ENCODE measurements at regions not wholly inside any gene's neighbourhood (a gene's known extent, or its start where the extent isn't known, plus 50 kb on each side); places are given as distances from the start of the nearest gene placed in this dataset.

GRCh38 chr22:48432781-48433518, 1394.7 kb downstream of the BRD1 start:
- H3K4me1 ChIP-seq (ENCODE audit: control insufficient read depth, insufficient read depth, low read length), result no peaks in the 10 kb centered on the region
- H3K4me3 Mint-ChIP-seq, result no peak overlapping the region
- no peaks in the 10 kb centered on the region for H3K27me3 ChIP-seq (ENCODE audit: control insufficient read depth, insufficient read depth, low read length)
- H3K9me3 Mint-ChIP-seq, result no peaks in the 10 kb centered on the region
- H3K9me3 ChIP-seq (ENCODE audit: control insufficient read depth, insufficient read depth, low read length), result no peaks in the 10 kb centered on the region
- H3K4me3 ChIP-seq (ENCODE audit: low read length), result no peak overlapping the region
- ATAC-seq (no peak), DNase-seq (no peak)
- H3K36me3 ChIP-seq (ENCODE audit: control insufficient read depth, insufficient read depth, low read length), result no peaks in the 10 kb centered on the region
- H3K4me1 Mint-ChIP-seq, result no peaks in the 10 kb centered on the region
- H3K27me3 Mint-ChIP-seq (ENCODE audit: low read depth in 2 of 2), result peaks cover 0 to 4% of the 10 kb centered on the region in 2 donors
- WGBS (ENCODE audit: insufficient coverage), result 88% methylated on average over 13 of the region's 15 CpGs
- TF ChIP-seq CTCF (IDR thresholded peaks at IDR 0.05), result no peak
- H3K27ac ChIP-seq (ENCODE audit: low read length), result no peak overlapping the region
- intact Hi-C loops (cut with micrococcal nuclease), result no loop called here
- no peak overlapping the region for H3K27ac Mint-ChIP-seq
- H3K36me3 Mint-ChIP-seq, result no peaks in the 10 kb centered on the region

DNA sequence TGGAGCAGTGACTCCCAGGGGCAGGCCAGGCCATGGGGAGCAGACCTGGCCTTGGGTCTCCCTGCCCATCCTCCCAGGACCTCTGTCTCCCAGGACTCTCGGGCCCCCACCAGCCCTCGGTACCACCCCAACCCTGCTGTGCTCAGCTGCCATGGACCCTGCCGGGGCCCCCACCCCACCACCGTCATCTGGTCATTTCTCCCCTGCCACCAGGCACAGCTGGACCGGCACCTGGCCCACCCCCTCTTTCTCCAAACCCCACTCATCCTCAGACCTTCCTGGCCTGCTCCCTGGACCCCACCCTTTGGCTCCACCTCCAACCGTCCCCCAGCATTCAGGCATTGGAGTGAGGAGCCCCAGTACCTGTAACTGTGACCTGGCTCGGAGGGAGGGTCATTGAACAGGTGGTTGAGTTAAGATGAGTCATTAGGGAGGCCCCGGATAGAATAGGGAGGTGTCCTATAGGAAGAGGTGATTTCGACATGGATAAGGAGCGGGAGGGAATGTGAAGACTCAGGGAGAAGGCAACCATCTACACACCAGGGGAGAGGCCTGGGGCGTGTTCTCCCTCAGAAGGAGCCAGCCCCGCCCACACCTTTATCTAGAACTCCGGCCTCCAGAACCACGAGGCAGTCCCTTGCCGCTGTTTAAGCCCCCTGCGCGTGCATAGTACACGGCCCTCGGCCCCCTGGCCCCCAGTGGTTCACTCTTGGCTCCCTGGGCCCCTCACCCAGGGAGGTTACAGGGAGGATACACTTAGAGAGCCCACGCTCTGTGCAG, 1395.9 kb downstream of the BRD1 start:
- 91% methylated on average over 20 of the region's 20 CpGs for WGBS (ENCODE audit: insufficient coverage)
- no peak overlapping the region for H3K4me3 Mint-ChIP-seq

GRCh38 chr22:48431014-48431413, 1396.7 kb downstream of the BRD1 start:
- Mint-ChIP-seq H3K27ac (no peak overlapping the region), H3K9me3 (no peaks in the 10 kb centered on the region), H3K36me3 (no peaks in the 10 kb centered on the region), H3K4me1 (no peaks in the 10 kb centered on the region), H3K27me3 (ENCODE audit: low read depth in 2 of 2) (no peaks in the 10 kb centered on the region), H3K4me3 (no peak overlapping the region)
- intact Hi-C loops (cut with micrococcal nuclease), result no loop called here
- TF ChIP-seq CTCF (IDR thresholded peaks at IDR 0.05), result no peak
- 78% methylated on average over 10 of the region's 10 CpGs for WGBS (ENCODE audit: insufficient coverage)
- Histone ChIP-seq H3K4me1 (ENCODE audit: control insufficient read depth, insufficient read depth, low read length) (no peaks in the 10 kb centered on the region), H3K4me3 (ENCODE audit: low read length) (no peak overlapping the region), H3K27me3 (ENCODE audit: control insufficient read depth, insufficient read depth, low read length) (no peaks in the 10 kb centered on the region), H3K36me3 (ENCODE audit: control insufficient read depth, insufficient read depth, low read length) (no peaks in the 10 kb centered on the region), H3K9me3 (ENCODE audit: control insufficient read depth, insufficient read depth, low read length) (no peaks in the 10 kb centered on the region), H3K27ac (ENCODE audit: low read length) (no peak overlapping the region)
- ATAC-seq, result no peak
- DNase-seq, result no peak

More for the DNA sequence above, 1395.9 kb downstream of the BRD1 start:
- H3K27ac ChIP-seq (ENCODE audit: low read length), result no peak overlapping the region
- H3K9me3 Mint-ChIP-seq, result no peaks in the 10 kb centered on the region
- DNase-seq, result no peak
- no peak for TF ChIP-seq CTCF (IDR thresholded peaks at IDR 0.05)
- H3K4me1 ChIP-seq (ENCODE audit: control insufficient read depth, insufficient read depth, low read length), result no peaks in the 10 kb centered on the region
- no peak overlapping the region for H3K4me3 ChIP-seq (ENCODE audit: low read length)
- ATAC-seq, result peak in 1 of 3 donors; percentile 18
- H3K9me3 ChIP-seq (ENCODE audit: control insufficient read depth, insufficient read depth, low read length), result no peaks in the 10 kb centered on the region
- no peaks in the 10 kb centered on the region for H3K36me3 ChIP-seq (ENCODE audit: control insufficient read depth, insufficient read depth, low read length)
- H3K27me3 ChIP-seq (ENCODE audit: control insufficient read depth, insufficient read depth, low read length), result no peaks in the 10 kb centered on the region
- H3K36me3 Mint-ChIP-seq, result no peaks in the 10 kb centered on the region
- H3K4me1 Mint-ChIP-seq, result no peaks in the 10 kb centered on the region
- H3K27me3 Mint-ChIP-seq (ENCODE audit: low read depth in 2 of 2), result no peaks in the 10 kb centered on the region
- intact Hi-C loops (cut with micrococcal nuclease), result no loop called here
- no peak overlapping the region for H3K27ac Mint-ChIP-seq
